ENCODE measurements at regions not wholly inside any gene's neighbourhood (a gene's known extent, or its start where the extent isn't known, plus 50 kb on each side); places are given as distances from the start of the nearest gene placed in this dataset.
"Not testable (repeated sequence)": the region's sequence is repeated elsewhere in the genome, so short reads cannot be mapped to it uniquely, and the experiment has no call there.

- H3K27ac Mint-ChIP-seq (ENCODE audit: unreplicated experiment): no peak overlapping the region
- TF ChIP-seq CTCF (IDR thresholded peaks at IDR 0.05): no peak
- H3K27me3 Mint-ChIP-seq (ENCODE audit: low read depth): no peaks in the 10 kb centered on the region
- no peaks in the 10 kb centered on the region for H3K4me1 Mint-ChIP-seq (ENCODE audit: low read depth)
- no peaks in the 10 kb centered on the region for H3K9me3 Mint-ChIP-seq (ENCODE audit: low read depth)
- DNase-seq (ENCODE audit: low spot score): no peak
- H3K4me3 Mint-ChIP-seq (ENCODE audit: unreplicated experiment): no peak overlapping the region
- no peaks in the 10 kb centered on the region for H3K36me3 Mint-ChIP-seq (ENCODE audit: low read depth)
Measured at GRCh38 chr2:84137034-84137433, 322.0 kb downstream of the SUCLG1 start.

- no peak for DNase-seq (ENCODE audit: low spot score)
- Mint-ChIP-seq H3K9me3 (ENCODE audit: low read depth) (peaks cover 5% of the 10 kb centered on the region), H3K36me3 (ENCODE audit: low read depth) (no peaks in the 10 kb centered on the region), H3K4me3 (ENCODE audit: unreplicated experiment) (no peak overlapping the region), H3K4me1 (ENCODE audit: low read depth) (no peaks in the 10 kb centered on the region), H3K27me3 (ENCODE audit: low read depth) (no peaks in the 10 kb centered on the region), H3K27ac (ENCODE audit: unreplicated experiment) (no peak overlapping the region)
- no peak for TF ChIP-seq CTCF (IDR thresholded peaks at IDR 0.05)
Measured at GRCh38 chr2:84132370-84132769, 326.7 kb downstream of the SUCLG1 start.

- Mint-ChIP-seq H3K36me3 (ENCODE audit: low read depth) (no peaks in the 10 kb centered on the region), H3K9me3 (ENCODE audit: low read depth) (peaks cover 7% of the 10 kb centered on the region), H3K27ac (ENCODE audit: unreplicated experiment) (no peak overlapping the region), H3K4me3 (ENCODE audit: unreplicated experiment) (no peak overlapping the region), H3K27me3 (ENCODE audit: low read depth) (no peaks in the 10 kb centered on the region), H3K4me1 (ENCODE audit: low read depth) (no peaks in the 10 kb centered on the region)
- TF ChIP-seq CTCF (IDR thresholded peaks at IDR 0.05): no peak
- DNase-seq (ENCODE audit: low spot score): no peak
Measured at GRCh38 chr2:84131278-84131830, 327.7 kb downstream of the SUCLG1 start.

- Mint-ChIP-seq H3K27me3 (ENCODE audit: low read depth) (no peaks in the 10 kb centered on the region), H3K4me3 (ENCODE audit: unreplicated experiment) (no peak overlapping the region), H3K9me3 (ENCODE audit: low read depth) (peaks cover 7% of the 10 kb centered on the region), H3K36me3 (ENCODE audit: low read depth) (no peaks in the 10 kb centered on the region), H3K4me1 (ENCODE audit: low read depth) (no peaks in the 10 kb centered on the region), H3K27ac (ENCODE audit: unreplicated experiment) (no peak overlapping the region)
- TF ChIP-seq CTCF (IDR thresholded peaks at IDR 0.05): no peak
- no peak for DNase-seq (ENCODE audit: low spot score)
Measured at GRCh38 chr2:84129018-84129417, 330.1 kb downstream of the SUCLG1 start.

GRCh38 chr2:84127812-84128211 is 331.3 kb downstream of the SUCLG1 start:
- not testable (repeated sequence) for H3K9me3 Mint-ChIP-seq (ENCODE audit: low read depth); H3K4me3 Mint-ChIP-seq (ENCODE audit: unreplicated experiment); DNase-seq (ENCODE audit: low spot score); H3K27ac Mint-ChIP-seq (ENCODE audit: unreplicated experiment); H3K27me3 Mint-ChIP-seq (ENCODE audit: low read depth); H3K36me3 Mint-ChIP-seq (ENCODE audit: low read depth); H3K4me1 Mint-ChIP-seq (ENCODE audit: low read depth)

- Mint-ChIP-seq H3K4me3 (ENCODE audit: unreplicated experiment) (no peak overlapping the region), H3K27ac (ENCODE audit: unreplicated experiment) (no peak overlapping the region), H3K9me3 (ENCODE audit: low read depth) (peaks cover 7% of the 10 kb centered on the region), H3K27me3 (ENCODE audit: low read depth) (no peaks in the 10 kb centered on the region), H3K4me1 (ENCODE audit: low read depth) (no peaks in the 10 kb centered on the region), H3K36me3 (ENCODE audit: low read depth) (no peaks in the 10 kb centered on the region)
- no peak for DNase-seq (ENCODE audit: low spot score)
- TF ChIP-seq CTCF (IDR thresholded peaks at IDR 0.05): no peak
Measured at GRCh38 chr2:84126530-84126929, 332.6 kb downstream of the SUCLG1 start.

Measured in chondrocyte (in vitro differentiated cells).